ENCODE measurements at regions not wholly inside any gene's neighbourhood (a gene's known extent, or its start where the extent isn't known, plus 50 kb on each side); places are given as distances from the start of the nearest gene placed in this dataset.

- H3K9me3 ChIP-seq (ENCODE audit: control insufficient read depth, low read length), result no peaks in the 10 kb centered on the region
- no peak overlapping the region for H3K9ac ChIP-seq
- no peaks in the 10 kb centered on the region for H3K79me2 ChIP-seq
- no peak overlapping the region for H3K4me2 ChIP-seq (ENCODE audit: low read length)
- no peak overlapping the region for H3K27ac ChIP-seq
- no peak overlapping the region for H2AFZ ChIP-seq
- H3K4me3 ChIP-seq (ENCODE audit: low read depth, low read length), result no peak overlapping the region
- no peak for TF ChIP-seq CTCF (IDR thresholded peaks at IDR 0.05)
- no peaks in the 10 kb centered on the region for H3K36me3 ChIP-seq (ENCODE audit: control insufficient read depth, insufficient read depth, low read length)
- H3K4me1 ChIP-seq, result no peaks in the 10 kb centered on the region
- no peaks in the 10 kb centered on the region for H3K27me3 ChIP-seq (ENCODE audit: control insufficient read depth, insufficient read depth, low read length)
Observed at GRCh38 chr4:55181010-55182005, 55.9 kb upstream of the KDR start.

- no peaks in the 10 kb centered on the region for H3K36me3 ChIP-seq (ENCODE audit: control insufficient read depth, insufficient read depth, low read length)
- H3K4me3 ChIP-seq (ENCODE audit: low read depth, low read length), result no peak overlapping the region
- H3K27ac ChIP-seq, result no peak overlapping the region
- no peak overlapping the region for H2AFZ ChIP-seq
- no peaks in the 10 kb centered on the region for H3K79me2 ChIP-seq
- no peak overlapping the region for H3K9ac ChIP-seq
- no peaks in the 10 kb centered on the region for H3K9me3 ChIP-seq (ENCODE audit: control insufficient read depth, low read length)
- no peaks in the 10 kb centered on the region for H3K27me3 ChIP-seq (ENCODE audit: control insufficient read depth, insufficient read depth, low read length)
- no peak overlapping the region for H3K4me2 ChIP-seq (ENCODE audit: low read length)
- no peak for TF ChIP-seq CTCF (IDR thresholded peaks at IDR 0.05)
- no peaks in the 10 kb centered on the region for H3K4me1 ChIP-seq
Observed at GRCh38 chr4:55183926-55184599, 58.7 kb upstream of the KDR start.

- Histone ChIP-seq H3K27ac (no peak overlapping the region), H3K4me3 (ENCODE audit: low read depth, low read length) (no peak overlapping the region), H3K36me3 (ENCODE audit: control insufficient read depth, insufficient read depth, low read length) (no peaks in the 10 kb centered on the region), H3K4me2 (ENCODE audit: low read length) (no peak overlapping the region), H3K79me2 (no peaks in the 10 kb centered on the region), H3K4me1 (no peaks in the 10 kb centered on the region), H3K9me3 (ENCODE audit: control insufficient read depth, low read length) (no peaks in the 10 kb centered on the region), H3K9ac (no peak overlapping the region), H3K27me3 (ENCODE audit: control insufficient read depth, insufficient read depth, low read length) (no peaks in the 10 kb centered on the region), H2AFZ (no peak overlapping the region)
- TF ChIP-seq CTCF (IDR thresholded peaks at IDR 0.05), result no peak
Observed at GRCh38 chr4:55184600-55185523, 59.5 kb upstream of the KDR start.

- no peak overlapping the region for H3K9ac ChIP-seq
- H3K9me3 ChIP-seq (ENCODE audit: control insufficient read depth, low read length), result no peaks in the 10 kb centered on the region
- H3K27ac ChIP-seq, result no peak overlapping the region
- no peak for TF ChIP-seq CTCF (IDR thresholded peaks at IDR 0.05)
- no peaks in the 10 kb centered on the region for H3K27me3 ChIP-seq (ENCODE audit: control insufficient read depth, insufficient read depth, low read length)
- H3K36me3 ChIP-seq (ENCODE audit: control insufficient read depth, insufficient read depth, low read length), result no peaks in the 10 kb centered on the region
- no peak overlapping the region for H3K4me3 ChIP-seq (ENCODE audit: low read depth, low read length)
- no peaks in the 10 kb centered on the region for H3K4me1 ChIP-seq
- H3K79me2 ChIP-seq, result no peaks in the 10 kb centered on the region
- H3K4me2 ChIP-seq (ENCODE audit: low read length), result no peak overlapping the region
- H2AFZ ChIP-seq, result no peak overlapping the region
Observed at GRCh38 chr4:55186123-55186522, 60.7 kb upstream of the KDR start.
